GM18502 (cell line): ENCODE measurements at regions not wholly inside any gene's neighbourhood (a gene's known extent, or its start where the extent isn't known, plus 50 kb on each side); places are given as distances from the start of the nearest gene placed in this dataset.
"Not testable (repeated sequence)": the region's sequence is repeated elsewhere in the genome, so short reads cannot be mapped to it uniquely, and the experiment has no call there.

ENCODE experiments used
- ATAC-seq: cut with Tn5 transposase; IDR thresholded peaks from one replicate; pipeline ENCODE4 v1.9.1; 2021; ENCODE audit warnings: mild to moderate bottlenecking; ENCODE audit not compliant: unreplicated experiment, poor library complexity

DNA sequence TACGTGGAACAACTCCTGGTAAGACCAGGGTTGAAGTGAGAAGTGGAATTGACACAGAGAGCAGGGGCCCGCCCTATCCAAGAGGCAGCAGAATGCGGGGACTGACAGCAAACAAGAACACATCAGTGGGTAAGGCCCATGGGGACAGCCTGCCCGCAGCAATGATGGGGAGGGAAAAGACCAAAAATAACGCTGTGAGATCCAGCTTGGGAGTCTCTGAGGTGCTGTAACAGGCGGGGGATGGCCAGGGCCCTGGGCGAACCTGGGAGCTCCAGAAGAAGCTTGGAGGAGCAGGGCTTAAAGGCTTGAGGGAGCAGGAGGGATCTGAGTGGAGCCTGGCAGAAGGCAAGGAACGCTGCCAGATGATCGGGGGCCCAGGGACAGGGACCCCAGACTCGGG is 173.4 kb downstream of the TMEM200C start:
- no peak for ATAC-seq

- ATAC-seq: no peak
Measured at GRCh38 chr18:5720132-5720531, 175.2 kb downstream of the TMEM200C start.

GRCh38 chr18:5717256-5717655 is 173.5 kb upstream of the EPB41L3 start:
- ATAC-seq: no peak

DNA sequence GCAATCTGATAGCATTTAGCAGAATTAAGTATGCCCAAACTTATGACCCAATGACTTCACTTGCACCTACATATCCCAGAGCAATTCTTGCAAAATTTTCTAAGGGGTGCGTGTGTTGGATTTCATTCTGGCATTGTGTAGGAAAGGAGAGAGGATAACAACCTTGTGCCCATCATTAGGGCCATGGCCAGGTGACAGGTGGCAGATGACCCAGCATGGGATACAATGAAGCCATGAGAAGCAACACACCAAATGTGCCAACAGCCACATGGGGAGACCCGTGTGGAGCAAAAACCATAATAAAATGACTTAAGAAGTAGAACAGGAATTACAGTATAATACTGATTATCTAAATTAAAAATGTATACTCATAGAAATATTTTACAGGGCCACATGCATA is 166.9 kb upstream of the EPB41L3 start:
- no peak for ATAC-seq

GRCh38 chr18:5710235-5710634 is 166.4 kb upstream of the EPB41L3 start:
- no peak for ATAC-seq

GRCh38 chr18:5709476-5710095 is 165.8 kb upstream of the EPB41L3 start:
- ATAC-seq: no peak

DNA sequence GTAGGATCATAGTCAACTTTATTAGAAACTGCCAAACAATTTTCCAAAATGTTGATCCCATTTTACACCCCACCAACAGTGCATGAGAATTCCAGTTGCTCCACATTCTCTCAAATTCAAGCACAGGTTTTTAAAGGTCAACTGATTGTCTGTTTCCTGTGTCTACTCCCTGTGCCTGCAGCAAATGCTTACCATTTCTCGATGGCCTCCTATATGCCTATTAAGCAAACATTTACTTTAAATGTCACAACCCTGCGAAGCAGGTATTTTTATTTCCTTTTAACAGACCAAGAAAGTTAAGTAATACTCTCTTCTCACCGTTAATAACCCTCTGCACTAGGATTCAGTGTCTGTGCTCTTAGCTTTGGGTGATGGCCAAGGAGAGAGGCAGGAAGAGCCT is 163.8 kb upstream of the EPB41L3 start:
- no peak for ATAC-seq

GRCh38 chr18:5705393-5705792 is 161.6 kb upstream of the EPB41L3 start:
- no peak for ATAC-seq

DNA sequence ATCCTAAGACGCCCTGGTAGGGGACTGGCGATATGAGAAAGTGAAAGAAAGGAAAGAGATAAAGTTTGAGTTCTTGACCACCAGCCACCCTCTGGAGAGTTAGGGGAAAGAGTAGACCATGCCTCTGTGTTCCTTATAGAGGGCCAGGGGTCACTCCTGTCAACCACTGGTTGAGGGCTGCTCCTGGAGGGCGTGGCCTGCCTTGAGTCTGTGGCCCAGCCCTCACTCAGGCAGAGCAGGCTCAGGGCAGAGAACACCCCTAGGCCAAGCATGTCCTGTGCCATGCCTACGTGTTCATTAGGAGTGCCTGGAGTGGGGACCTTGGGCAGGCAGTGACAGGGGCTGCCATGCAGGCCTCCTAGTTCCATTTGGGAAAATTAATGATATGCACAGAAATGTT is 161.1 kb upstream of the EPB41L3 start:
- ATAC-seq: no peak

DNA sequence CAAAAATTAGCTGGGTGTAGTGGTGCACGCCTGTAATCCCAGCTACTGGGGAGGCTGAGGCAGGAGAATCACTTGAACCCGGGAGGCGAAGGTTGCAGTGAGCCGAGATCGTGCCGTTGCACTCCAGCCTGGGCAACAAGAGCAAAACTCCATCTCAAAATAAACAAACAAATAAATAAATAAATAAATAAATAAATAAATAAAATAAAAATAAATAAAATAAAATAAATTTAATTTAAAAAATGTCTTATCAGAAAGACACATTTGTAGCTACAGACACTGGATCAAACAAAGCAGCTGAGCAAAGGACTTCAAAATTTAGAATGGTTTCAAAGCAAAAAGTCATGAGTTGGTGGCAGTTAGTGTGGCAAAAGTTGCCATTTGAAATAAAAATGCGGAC is 158.2 kb upstream of the EPB41L3 start:
- not testable (repeated sequence) for ATAC-seq

DNA sequence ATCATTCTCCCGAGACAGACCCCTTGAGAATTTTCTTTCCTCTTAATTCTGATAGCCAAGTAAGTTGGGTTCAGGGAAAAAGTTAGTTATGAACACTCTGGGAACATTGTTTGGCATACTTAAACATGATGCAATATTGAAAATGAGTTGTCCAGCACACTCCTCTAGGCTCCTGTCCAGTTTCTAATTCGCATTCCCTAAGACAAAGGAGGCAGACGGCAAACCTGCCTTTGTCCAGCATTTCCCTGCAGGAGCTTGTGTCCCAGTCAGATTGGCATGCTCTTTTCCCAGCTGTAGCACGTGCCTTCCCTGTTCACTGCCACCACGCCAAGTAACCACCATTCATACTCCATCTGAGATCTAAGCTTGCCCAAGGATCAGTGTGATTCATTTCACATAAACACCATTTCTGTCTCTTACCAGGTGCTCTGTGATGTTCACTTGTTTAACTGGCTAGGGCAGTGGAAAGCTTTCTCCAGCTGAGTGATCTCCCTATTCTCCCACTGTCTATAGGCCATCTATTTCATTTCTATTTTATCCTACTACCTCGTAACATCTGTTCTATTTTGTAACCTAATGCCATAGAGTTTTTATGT is 150.0 kb upstream of the EPB41L3 start:
- ATAC-seq: no peak

GRCh38 chr18:5678779-5679406 is 135.1 kb upstream of the EPB41L3 start:
- ATAC-seq: no peak

- ATAC-seq: no peak
Measured at GRCh38 chr18:5678278-5678677, 134.5 kb upstream of the EPB41L3 start.

- ATAC-seq: no peak
Measured at GRCh38 chr18:5673616-5674015, 129.8 kb upstream of the EPB41L3 start.

DNA sequence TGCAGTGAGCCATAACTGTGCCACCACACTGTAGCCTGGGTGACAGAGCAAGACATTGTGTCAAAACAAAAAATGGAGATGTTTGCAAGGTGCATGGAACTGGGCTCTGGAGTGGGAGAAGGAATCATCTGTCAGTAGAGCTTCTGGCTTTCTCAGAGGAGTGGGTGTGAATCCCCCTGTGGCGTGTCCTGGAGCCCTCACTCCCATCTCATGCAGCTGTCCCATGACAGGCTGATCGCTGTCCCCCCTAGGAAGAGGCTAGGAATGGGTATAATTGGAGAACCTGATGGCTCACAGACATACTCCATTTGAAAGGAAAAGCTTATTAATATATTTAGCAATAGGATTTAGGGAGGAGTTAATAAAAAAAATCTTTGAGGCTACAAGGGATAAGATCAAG is 125.8 kb upstream of the EPB41L3 start:
- ATAC-seq: no peak

DNA sequence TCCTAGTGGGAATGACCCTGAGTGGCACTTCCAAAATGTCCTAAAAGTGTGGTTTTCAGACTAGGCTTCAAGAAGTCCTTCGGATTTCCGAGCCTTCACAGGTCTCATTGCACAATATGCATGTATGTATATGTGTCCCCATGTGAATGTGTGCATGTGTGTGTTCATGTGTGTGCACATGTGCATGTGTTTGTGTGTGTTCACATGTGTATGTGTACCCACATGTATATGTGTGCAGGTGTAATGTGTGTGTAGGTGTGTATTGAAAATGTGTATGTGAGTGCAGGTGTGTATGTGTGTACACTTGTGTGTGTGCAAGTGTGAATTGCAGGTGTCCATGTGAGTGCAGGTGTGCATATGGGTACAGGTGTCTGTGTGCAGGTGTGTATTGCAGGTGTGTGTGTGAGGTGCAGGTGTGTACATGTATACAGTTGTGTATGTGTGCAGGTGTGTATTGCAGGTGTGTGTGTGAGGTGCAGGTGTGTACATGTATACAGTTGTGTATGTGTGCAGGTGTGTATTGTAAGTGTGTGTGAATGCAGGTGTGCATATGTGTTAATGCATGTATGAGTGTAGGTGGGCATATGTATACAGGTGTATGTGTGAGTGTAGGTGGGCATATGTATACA is 124.4 kb upstream of the EPB41L3 start:
- no peak for ATAC-seq

DNA sequence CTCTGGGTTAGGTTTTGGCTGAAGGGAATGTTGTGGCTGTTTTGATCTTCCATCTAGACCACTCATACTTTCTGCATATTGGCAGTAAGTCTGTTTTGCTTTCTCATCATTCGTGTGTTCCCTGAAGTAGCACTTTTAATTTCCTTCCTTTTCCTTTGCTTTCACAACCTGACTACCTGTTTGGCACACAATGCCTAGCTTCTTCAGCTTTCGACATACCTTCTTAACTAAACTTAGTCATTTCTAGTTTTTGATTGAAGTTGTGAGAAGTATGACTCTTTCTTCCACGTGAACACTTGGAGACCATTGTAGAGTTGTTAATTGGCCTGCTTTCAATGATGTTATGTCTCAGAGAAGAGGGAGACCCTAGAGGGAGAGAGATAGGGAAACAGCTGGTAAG is 123.6 kb upstream of the EPB41L3 start:
- ATAC-seq: no peak

GRCh38 chr18:5662586-5663090 is 118.8 kb upstream of the EPB41L3 start:
- no peak for ATAC-seq

GRCh38 chr18:5661179-5661578 is 117.4 kb upstream of the EPB41L3 start:
- ATAC-seq: no peak

GRCh38 chr18:5653802-5654201 is 110.0 kb upstream of the EPB41L3 start:
- ATAC-seq: no peak

DNA sequence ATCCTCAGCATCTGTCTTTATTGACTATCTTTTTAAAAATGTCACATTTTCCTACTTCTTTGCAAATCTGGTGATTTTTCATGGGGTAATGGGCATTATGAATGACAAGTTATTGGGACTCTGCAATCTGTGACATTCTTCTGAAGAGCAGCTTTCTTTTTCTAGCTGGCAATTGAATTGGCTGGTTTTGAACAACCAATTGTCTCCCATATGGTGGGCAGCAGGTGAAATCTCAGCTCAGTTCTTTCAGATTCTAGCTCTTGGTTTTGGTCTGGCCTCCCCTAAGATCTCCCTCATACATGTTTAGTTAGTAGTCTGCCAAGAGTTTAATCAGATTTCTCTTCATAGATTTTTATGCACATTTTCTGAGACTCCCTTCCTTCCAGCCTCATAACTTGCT is 107.9 kb upstream of the EPB41L3 start:
- ATAC-seq: no peak
